CD4-positive, alpha-beta T cell treated with Interleukin-17A for 4 hours (primary cell): ENCODE measurements at regions not wholly inside any gene's neighbourhood (a gene's known extent, or its start where the extent isn't known, plus 50 kb on each side); places are given as distances from the start of the nearest gene placed in this dataset.
"Not testable (repeated sequence)": the region's sequence is repeated elsewhere in the genome, so short reads cannot be mapped to it uniquely, and the experiment has no call there.

Experiments used
- DNase-seq: peaks from one replicate; pipeline ENCODE4 v3.0.0-alpha.2; 2020; ENCODE audit warnings: mixed read lengths

DNA sequence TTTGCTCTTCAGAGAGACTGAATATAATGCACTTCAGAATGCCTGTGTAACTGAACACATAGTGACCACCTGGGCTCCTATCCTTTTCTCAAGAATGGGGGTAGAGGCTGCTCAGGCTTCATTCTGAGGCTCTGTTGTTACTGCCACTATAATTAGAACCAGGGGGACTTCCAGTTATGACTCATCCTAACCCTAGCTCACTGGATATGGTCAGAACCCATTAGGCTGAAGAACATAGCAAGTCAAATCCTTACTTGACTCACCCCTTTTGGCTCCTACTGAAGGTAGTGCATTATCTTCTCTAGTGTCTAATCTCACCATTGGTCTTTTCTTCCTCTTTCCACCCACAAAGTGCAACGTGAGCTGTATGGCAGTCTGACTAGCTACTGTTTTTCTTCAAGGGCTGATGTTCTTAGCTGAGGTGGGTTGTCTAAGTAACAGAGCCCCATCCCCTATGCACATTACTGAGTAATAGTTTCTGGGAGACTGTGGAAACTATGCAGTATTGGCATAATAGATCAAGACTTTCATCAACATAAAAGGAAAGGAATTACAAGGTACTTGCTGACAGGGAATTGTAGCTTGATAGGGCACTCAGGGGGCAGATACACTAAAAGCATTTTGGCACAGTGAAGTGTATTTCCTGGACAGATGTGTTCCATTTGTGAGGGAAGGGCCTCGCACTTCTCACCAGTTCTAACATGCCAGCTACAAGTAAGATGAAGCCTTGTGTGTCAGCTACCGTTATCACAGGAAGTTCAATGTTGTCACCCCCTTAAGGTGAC is 431.0 kb upstream of the MEF2C start:
- DNase-seq, result no peak

DNA sequence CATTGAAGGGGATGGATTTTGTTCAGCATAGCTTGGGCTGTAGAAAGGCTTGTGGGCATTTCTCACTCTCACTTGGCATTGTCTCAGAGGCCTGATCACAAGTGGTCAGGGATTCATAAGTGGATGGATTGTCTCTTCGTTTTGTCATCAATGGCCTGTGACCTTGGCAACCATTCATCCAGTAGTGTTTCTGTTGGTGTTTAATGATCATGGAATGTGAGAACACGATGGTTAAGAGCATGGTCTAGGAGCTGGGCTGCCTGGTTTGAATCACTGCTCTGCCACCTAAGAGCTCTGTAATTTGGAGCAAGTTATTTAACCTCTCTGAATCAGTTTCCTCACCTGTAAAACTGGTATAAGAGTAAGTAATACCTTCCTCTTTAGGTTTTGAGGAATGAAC is 430.1 kb upstream of the MEF2C start:
- no peak for DNase-seq

DNA sequence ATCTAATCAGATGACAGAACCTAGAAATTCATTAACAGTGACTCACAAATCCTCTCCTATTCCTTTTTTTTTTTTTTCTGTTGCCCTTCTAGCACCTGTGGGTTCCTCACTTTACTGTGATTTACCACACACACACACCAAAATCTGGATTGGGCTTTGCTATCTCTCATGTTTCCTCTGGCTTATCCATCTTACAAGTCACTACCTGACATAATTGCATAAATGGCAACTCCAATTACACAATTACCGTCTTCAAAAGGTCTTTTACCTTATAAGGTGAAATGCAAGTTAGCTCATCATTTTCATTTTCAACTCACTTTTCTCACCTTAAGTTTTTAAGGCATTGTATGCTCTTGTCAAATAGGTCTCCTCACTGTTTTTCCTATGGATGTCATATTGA is 426.3 kb upstream of the MEF2C start:
- no peak for DNase-seq

DNA sequence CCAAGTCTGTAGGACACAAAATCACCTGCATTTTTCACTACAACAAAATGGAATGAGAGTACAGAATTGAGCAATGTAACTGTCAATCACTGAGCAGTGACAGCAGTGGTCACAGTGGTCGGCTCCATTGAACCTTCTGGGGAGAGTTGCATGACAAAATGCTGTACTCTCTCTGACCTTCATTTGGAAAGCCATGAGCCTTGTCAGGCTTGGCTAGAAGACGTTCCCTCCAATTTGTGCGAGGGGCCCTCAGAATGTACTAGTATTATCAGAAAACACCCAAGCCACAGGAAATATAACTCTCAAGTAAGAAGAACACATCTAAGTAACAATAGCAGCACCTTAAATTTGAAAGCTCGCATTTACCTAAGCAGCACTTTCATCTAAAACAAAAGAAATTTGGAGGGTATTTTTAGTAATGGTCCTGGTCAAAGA is 425.6 kb upstream of the MEF2C start:
- DNase-seq, result no peak

DNA sequence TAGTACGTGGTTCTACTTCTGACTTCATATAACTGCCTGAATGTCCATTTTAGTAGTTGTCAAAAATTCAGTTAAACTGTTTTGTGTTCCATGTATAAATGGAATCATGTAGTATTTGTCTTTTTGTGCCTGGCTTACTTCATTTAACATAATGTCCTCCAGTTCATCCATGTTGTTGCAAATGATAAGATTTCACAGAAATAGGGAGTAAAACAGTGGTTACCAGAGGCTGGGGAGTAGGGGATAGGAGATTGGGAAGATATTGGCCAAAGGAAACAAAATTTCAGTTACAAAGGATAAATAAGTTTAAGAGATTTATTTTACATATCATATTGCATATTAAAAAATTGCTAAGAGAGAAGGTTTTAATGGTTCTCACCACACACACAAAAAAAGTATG is 425.0 kb upstream of the MEF2C start:
- DNase-seq, result no peak

DNA sequence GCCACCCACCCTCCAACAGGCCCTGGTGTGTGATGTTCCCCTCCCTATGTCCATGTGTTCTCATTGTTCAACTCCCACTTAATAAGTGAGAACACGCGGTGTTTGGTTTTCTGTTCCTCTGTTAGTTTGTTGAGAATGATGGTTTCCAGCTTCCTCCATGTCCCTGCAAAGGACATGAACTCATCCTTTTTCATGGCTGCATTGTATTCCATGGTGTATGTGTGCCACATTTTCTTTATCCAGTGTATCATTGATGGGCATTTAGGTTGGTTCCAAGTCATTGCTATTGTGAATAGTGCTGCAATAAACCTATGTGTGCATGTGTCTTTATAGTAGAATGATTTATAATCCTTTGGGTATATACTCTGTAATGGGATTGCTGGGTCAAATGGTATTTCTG is 424.2 kb upstream of the MEF2C start:
- not testable (repeated sequence) for DNase-seq

DNA sequence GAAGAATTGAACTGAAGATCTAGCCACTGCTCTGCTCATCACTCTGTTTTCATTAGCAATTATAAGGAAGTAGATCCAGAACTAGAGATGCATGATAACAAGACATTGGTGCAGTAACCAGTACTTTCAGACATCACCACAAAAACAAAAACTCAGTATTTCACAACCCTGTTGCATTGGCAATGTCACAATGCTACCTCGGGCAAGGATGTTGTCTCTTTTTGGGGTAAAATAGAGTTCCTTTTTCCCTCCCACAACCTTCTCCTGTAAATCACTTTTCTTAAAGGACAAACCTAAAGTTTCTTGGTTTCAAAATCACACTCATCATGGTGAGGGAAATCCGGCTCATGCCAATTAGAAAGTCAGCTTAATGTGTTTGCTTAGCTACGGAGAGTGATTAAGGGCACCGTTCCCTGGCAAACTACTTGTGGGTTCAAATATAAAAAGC is 420.1 kb upstream of the MEF2C start:
- DNase-seq, result no peak

DNA sequence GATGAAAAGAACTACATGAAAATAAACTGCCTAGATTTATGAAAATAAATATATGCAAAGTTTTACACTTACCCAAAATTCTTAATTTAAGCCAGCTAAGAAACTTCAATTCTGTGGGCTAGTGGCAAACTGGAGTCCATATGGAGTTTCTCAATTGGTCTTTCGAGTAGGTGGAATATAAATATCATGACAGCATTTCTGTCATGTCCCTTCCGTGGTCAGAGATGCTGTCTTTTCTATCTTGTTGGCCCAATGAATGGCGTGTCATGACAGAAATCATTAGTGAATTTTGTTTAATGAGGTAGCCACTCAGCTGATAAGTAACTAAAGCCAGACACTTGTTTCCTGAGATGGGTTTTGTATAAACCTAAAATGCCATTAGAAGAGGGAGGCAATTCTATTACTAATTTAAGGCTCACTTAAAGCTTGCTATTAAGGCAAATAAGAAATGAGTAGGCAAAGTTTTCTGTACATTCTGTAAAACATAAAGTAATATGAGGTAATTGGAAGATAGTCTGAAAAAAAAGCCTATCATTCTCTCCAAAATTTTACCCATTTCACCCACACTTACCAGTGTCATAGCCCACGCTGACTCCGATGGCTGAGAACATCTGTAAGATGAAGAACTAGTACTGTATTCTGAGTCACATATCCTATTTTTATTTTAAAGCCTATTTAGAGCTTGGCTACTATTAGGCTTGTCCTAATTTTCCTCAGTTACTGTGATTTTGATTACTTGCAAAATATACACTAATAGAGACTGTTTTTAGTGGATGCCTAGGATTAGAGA is 419.3 kb upstream of the MEF2C start:
- DNase-seq, result no peak

DNA sequence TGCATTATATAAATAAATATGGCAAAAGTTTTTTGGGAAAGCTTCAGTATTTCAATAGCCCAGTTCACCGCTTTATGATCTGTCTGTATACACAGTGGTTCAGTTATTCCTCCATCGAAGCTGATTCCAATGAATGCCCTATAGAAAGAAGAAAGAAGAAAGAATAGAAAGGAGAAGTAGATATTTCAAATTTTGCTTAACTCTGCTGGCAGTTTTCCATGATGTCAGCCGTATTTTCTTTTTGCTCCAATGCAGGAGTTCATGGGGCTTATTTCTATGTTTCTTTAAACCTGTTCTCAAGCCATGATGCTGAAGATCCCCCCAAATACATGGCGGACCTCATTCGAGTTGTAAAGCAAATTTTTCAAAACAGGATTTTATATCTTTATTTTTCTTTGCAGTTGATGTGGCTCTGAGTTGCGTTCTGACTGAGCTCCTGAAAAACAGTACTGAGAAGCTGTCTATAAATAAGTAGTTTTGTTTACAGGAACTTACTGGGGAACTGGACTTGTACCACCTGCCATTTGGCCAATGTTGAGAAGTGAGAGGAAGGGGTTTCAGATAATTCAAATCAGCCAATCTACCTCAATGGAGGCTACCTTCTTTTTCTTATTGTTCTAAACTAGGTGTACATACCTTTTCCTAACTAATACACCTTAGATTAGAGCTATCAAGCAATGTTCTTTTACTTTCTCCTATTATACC is 418.5 kb upstream of the MEF2C start:
- DNase-seq, result no peak

DNA sequence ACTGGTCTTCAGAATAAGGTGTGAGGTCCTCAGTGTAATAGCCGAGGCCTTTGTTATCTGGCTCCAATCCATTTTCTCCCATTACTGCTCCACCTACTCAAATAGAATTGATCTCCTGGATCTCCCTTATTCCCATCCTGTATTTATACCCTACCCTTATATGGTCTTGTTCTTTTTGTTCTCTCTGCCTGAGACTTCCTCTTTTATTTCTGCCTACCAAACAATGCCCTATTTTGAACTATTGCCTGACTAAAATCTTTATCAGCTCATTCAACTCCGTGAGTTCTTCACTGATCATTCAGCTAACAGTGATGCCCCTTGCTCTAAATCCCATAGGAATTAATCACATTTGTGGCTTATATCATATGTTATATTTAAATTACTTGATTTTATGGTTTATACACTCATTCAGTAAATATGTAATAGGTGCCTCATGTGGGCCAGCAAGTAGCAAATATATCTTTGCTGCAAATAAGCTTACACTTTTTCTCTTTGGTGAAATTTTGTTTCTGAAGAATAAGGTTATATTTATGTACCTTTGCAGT is 417.5 kb upstream of the MEF2C start:
- DNase-seq, result no peak

DNA sequence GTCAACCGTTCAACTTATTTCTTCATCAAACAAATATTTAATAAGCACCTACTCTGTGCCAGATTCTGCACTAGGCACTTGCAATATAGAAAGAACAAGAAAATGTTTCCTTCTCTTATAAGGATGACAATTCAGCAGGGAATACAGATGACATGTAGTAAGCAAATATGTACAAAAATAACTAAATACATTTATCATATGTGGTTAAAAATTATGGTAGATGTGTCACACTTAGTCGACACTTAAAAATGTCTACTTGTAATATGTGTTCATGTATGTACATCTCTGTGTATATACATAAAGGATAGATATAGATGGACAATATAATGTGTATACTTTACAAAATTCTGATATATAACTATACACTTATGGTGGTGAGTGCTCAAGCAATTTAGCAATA is 417.0 kb upstream of the MEF2C start:
- no peak for DNase-seq

DNA sequence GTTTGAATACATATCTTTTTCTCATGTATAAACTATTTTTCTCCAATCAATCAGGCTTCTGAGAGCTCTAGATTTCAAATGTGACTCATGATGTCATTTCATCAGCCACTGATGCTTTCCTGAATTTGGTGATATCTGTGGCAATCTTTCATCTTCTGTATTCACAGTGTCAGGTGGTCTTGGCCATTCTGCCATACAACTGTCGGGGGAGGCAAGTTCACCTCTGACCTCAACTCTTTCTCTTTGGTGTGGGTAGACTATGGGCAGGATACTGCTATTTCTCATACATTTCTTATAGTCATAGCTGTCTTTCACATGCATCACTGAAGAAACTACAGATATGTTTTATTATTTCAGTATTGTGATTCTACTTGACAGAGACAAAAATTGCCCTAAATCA is 414.1 kb upstream of the MEF2C start:
- no peak for DNase-seq

DNA sequence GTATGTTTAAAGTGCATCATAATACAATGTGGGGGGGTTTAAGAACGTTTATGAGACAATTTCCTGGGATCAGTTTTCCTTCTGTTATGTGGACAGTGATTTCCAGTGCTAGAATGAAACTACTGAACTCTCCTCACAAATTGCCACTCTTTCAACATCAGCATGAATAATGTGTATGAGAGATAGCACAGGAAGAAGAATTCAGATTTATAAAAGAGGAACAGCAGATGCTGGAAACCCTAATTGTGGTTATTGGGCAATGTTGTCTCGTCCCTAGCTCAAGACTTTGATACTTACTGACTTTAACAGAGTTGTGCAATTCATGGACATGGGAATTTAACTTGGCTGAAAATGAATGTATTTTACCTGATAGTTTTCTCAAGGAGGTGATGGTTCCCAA is 410.8 kb upstream of the MEF2C start:
- no peak for DNase-seq

DNA sequence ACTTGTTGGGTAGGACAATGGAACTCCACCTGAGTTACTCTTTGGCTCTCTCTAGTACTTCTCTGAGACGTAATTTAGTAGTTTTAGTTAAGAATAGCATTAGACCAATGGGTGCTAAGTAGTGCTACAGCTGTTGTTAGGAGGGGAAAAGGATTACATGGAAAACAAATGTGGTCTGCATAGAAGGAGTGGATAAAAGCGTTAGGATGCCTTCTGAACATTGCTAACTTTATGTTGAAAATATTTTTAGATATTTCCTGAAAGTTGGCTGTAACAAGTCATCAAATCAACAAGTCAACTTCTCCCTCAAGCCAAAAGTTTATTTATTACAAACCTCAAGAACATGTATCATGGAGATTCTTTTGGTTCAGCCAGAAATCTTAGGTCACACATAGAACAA is 409.5 kb upstream of the MEF2C start:
- no peak for DNase-seq

DNA sequence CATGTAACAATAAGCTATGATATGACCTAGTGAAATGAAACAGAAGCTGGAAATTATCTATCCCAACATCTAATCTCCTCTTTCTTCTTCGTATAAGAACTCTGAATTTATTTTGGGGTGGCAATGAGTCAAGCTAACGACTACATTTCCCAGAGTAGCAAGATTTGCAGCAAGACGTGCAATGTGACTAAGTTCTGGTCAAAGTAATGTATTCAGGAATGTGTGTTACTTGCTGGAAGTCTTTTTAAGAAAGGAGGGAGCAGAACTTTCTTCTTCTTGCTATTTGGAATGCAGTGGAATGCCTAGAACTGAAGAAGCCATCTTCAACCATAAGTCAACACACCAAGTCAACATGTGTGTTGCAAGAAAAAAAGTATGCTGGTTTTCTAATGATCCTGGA is 406.6 kb upstream of the MEF2C start:
- DNase-seq, result no peak

DNA sequence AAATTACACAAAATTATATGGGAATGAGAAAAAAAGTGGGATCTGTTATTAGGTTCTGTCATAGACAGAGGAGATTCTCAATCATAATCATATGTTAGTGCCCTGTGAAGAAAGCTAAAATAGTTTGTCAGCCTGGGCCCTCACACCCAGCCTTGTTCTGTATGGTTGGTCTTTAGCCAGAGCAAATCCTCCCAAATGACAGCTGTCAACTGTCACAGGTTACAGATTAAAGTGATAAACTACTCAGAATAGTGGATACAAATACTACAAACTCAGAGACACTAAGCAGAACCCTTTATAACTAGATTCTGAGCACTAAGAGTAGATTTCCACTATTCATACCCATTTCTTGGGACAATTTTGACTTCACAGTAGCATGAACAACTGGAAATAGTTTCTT is 405.0 kb upstream of the MEF2C start:
- no peak for DNase-seq

DNA sequence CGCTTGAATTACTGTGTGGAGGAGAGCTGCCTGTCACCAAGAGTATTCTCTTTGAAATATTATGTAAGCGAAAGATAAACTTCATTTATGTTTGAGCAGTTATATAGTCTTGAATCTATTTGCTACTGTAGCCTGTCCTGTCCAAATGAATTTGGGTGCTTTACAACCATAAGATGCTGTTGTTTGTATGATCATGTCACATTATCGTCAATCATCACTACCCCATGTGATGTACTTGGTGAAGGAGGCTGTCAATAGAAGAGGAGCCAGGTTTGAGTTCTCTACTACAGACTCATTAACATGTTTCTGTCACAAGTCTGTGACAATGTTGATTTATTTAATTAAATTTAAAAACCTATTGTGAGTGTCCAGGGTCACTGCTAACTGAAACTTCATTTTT is 403.3 kb upstream of the MEF2C start:
- DNase-seq, result no peak

DNA sequence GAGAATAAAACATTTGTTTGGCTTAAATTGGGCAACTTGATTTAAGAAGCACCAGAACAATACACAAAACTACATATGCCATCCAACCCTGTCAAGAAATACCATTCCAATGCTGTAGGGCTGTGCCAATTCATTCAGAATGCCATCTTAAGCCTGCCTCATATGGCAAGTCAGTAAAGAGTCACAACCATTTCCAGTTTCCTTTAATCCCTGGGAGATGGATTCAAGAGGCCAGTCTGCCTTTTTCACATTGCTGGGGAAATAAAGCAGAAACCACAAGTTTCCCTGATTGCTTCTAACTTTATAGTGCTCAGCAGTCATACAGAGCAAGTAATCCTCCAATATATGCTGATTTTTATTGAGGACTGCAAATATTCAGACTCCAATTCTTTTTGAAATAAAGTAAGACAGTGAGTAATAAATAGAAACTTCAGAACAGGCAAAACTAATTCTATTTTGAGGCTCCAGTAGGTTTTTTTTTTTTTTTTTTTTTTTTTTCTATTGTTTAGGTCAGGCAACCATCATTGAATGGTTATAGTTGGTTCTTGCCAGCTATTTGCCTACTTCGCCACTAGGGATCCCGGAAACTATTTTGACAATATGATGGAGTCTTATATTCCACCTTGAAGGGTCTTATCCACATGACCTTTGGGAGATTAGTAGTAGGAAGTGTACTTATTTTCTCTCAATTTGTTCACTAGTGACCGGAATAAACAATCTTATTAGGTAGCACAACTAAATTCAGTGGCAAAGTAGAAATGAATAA is 400.9 kb upstream of the MEF2C start:
- DNase-seq, result no peak

DNA sequence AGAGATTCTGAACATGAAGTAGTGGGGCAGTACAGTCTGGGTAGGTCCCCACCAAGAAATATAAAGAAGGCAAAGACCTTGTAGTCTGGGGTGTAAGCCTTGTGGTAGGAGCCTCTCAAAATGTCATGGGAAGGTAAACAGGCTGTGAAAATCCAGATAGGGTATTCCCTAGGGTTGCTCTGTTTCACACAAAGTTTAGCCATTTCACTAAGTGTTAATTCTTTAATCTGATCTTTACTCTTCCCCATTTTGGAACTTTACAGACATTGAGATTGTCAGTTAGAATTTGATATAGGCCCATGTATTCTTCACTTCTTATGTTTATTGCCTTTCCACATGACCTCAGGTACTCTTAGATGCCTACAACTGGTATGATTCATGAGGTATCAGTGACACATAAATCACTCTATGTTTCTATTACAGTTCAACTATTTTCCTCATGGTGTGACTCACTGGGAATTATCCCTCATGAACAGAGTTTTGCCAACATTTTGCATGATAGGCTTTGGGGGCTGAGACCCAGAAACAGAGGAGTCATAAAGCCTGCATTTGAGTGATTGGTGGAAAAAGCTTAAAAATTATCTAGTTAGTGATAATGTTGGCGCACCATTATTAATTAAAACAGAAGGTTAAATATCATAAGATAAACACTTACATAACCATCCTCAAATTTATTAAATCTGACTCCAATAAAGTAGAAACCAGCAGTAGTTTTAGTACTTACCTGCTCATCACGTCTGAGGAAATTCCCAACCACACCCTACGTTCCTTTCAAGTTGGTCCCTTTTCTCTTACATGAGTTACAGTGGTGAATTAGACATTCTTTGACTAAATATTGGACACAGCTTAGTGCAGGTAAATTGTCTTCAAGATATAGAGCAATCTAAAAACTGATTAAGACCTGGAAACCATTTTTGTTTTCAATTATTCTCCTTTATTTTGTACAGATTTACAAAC is 399.8 kb upstream of the MEF2C start:
- DNase-seq, result no peak

DNA sequence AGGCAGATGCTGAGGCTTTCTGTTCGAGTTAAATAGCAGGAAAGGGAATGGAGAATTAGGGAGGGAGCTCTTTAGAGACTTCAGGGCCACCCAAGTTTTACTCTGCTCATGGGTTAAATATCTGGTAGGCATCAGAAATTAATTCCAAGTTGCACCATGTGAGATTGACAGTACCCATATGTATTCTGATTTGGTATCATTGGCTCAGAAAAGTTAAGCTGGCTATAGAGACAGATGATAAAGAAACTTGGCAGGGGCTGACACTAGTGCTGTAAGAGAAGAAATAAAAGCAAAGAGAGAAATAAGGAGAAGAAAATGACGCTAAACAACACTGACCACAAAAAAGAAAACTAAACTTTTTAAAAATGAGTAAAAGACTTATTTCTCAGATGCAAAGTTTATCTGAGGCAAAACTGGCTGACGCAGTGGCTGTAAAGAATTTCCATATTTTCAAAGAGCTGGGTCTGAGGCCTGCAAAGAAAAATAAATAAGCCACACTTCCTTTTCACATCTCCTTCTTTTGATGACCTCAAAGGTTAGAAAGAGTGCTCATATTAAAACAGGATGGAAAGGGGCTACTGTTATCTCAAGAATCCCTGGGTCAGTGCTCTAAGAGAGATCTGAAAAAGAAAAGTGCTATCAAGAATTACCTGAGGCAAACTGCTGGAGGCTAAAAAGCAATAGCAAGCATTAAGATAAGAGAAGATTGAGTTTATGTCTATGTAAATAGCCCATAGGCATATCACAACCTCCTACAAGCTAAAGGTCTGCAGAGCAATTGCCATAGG is 399.0 kb upstream of the MEF2C start:
- no peak for DNase-seq

DNA sequence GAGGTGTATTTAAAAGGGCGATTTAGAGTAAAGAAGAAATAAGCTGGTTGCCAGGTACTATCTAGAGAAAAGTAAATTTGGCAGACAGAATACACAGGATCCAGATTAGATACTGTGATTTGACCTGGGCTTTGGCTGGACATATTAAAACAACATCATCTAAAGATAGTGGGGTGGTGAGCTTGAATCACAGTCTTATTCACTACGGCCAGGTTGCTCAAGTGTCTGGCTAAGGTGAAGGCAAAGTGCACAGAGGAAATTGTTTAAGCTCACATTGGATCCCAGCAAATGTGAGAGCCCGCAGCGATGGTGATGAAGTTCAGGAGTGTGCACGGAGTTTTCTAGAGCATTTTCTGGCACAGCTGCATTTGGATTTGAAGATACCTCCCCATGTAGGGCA is 398.2 kb upstream of the MEF2C start:
- no peak for DNase-seq
